NCI-H446 treated with DMSO at 0.1 percent for 48 hours (cell line): ENCODE measurements at regions not wholly inside any gene's neighbourhood (a gene's known extent, or its start where the extent isn't known, plus 50 kb on each side); places are given as distances from the start of the nearest gene placed in this dataset.
"Not testable (repeated sequence)": the region's sequence is repeated elsewhere in the genome, so short reads cannot be mapped to it uniquely, and the experiment has no call there.

Experiments used
- DNase-seq: peaks from one replicate; lab custom pipeline; 2025; lab: John Stamatoyannopoulos, UW

GRCh38 chr19:37303591-37304171 is 67.2 kb upstream of the ZNF527 start:
- DNase-seq: no peak

GRCh38 chr19:37304190-37304883 is 66.6 kb upstream of the ZNF527 start:
- DNase-seq: no peak

- no peak for DNase-seq
Measured at GRCh38 chr19:37304884-37305255, 66.0 kb upstream of the ZNF527 start.

GRCh38 chr19:37306383-37306963 is 64.4 kb upstream of the ZNF527 start:
- no peak for DNase-seq

- no peak for DNase-seq
Measured at GRCh38 chr19:37309834-37310575, 60.9 kb upstream of the ZNF527 start.

GRCh38 chr19:37312531-37313334 is 58.2 kb upstream of the ZNF527 start:
- not testable (repeated sequence) for DNase-seq

- DNase-seq: no peak
Measured at GRCh38 chr19:37313335-37313627, 57.6 kb upstream of the ZNF527 start.

GRCh38 chr19:37317403-37318209 is 53.3 kb upstream of the ZNF527 start:
- peak; percentile 98 for DNase-seq

- not testable (repeated sequence) for DNase-seq
Measured at GRCh38 chr19:37320988-37321387, 49.9 kb upstream of the ZNF527 start.
